ENCODE measurements at regions not wholly inside any gene's neighbourhood (a gene's known extent, or its start where the extent isn't known, plus 50 kb on each side); places are given as distances from the start of the nearest gene placed in this dataset.

GRCh38 chr14:51307551-51307950 lies 67.5 kb downstream of the TMX1 start:
- peak; percentile 53 for DNase-seq (ENCODE audit: low read depth)

- DNase-seq (ENCODE audit: low read depth), result peak; percentile 38
Measured at GRCh38 chr14:51308866-51309265, 68.8 kb downstream of the TMX1 start.

GRCh38 chr14:51310505-51310944 lies 70.5 kb downstream of the TMX1 start:
- peak; percentile 82 for DNase-seq (ENCODE audit: low read depth)

GRCh38 chr14:51314321-51315015 lies 74.4 kb downstream of the TMX1 start:
- no peak for DNase-seq (ENCODE audit: low read depth)

GRCh38 chr14:51317373-51317772 lies 77.3 kb downstream of the TMX1 start:
- DNase-seq (ENCODE audit: low read depth), result peak; percentile 75

GRCh38 chr14:51318813-51319597 lies 79.0 kb downstream of the TMX1 start:
- peak; percentile 24 for DNase-seq (ENCODE audit: low read depth)

- no peak for DNase-seq (ENCODE audit: low read depth)
Measured at GRCh38 chr14:51321036-51321435, 81.0 kb downstream of the TMX1 start.

GRCh38 chr14:51323492-51323891 lies 83.4 kb downstream of the TMX1 start:
- DNase-seq (ENCODE audit: low read depth), result no peak

- peak; percentile 83 for DNase-seq (ENCODE audit: low read depth)
Measured at GRCh38 chr14:51327376-51327775, 87.3 kb downstream of the TMX1 start.

- DNase-seq (ENCODE audit: low read depth), result peak; percentile 72
Measured at GRCh38 chr14:51328064-51328771, 88.2 kb downstream of the TMX1 start.

GRCh38 chr14:51328772-51329353 lies 88.8 kb downstream of the TMX1 start:
- peak; percentile 53 for DNase-seq (ENCODE audit: low read depth)

- peak; percentile 35 for DNase-seq (ENCODE audit: low read depth)
Measured at GRCh38 chr14:51331486-51332367, 91.7 kb downstream of the TMX1 start.

- DNase-seq (ENCODE audit: low read depth), result no peak
Measured at GRCh38 chr14:51333299-51333698, 93.3 kb downstream of the TMX1 start.

GRCh38 chr14:51333901-51334521 lies 94.0 kb downstream of the TMX1 start:
- DNase-seq (ENCODE audit: low read depth), result peak; percentile 68

- peak; percentile 19 for DNase-seq (ENCODE audit: low read depth)
Measured at GRCh38 chr14:51334566-51334965, 94.5 kb downstream of the TMX1 start.

GRCh38 chr14:51335531-51335930 lies 95.5 kb downstream of the TMX1 start:
- DNase-seq (ENCODE audit: low read depth), result peak; percentile 84

- DNase-seq (ENCODE audit: low read depth), result no peak
Measured at GRCh38 chr14:51335961-51336723, 96.1 kb downstream of the TMX1 start.

- DNase-seq (ENCODE audit: low read depth), result no peak
Measured at GRCh38 chr14:51336734-51337133, 96.7 kb downstream of the TMX1 start.

GRCh38 chr14:51337520-51337919 lies 97.5 kb downstream of the TMX1 start:
- DNase-seq (ENCODE audit: low read depth), result no peak

GRCh38 chr14:51341338-51341737 lies 101.3 kb downstream of the TMX1 start:
- no peak for DNase-seq (ENCODE audit: low read depth)
